IPS DF 6.9 (cell line): ENCODE measurements at regions not wholly inside any gene's neighbourhood (a gene's known extent, or its start where the extent isn't known, plus 50 kb on each side); places are given as distances from the start of the nearest gene placed in this dataset.

Source experiments
- DNase-seq: peaks from one replicate; pipeline ENCODE4 v3.0.0-alpha.2; 2013; ENCODE audit warnings: low read depth, low spot score
- H3K27ac ChIP-seq: one replicate; pipeline ENCODE4 v1.5.1; 2013; ENCODE audit warnings: low read length, control low read depth
- H3K27me3 ChIP-seq: 2 replicates; pipeline ENCODE4 v1.6.1; 2013; ENCODE audit warnings: mild to moderate bottlenecking, low read length; ENCODE audit not compliant: control insufficient read depth, insufficient read depth
- H3K36me3 ChIP-seq: 2 replicates; pipeline ENCODE4 v1.6.1; 2013; ENCODE audit warnings: low read length; ENCODE audit not compliant: control insufficient read depth, insufficient read depth
- H3K4me1 ChIP-seq: 2 replicates; pipeline ENCODE4 v1.6.1; 2013; ENCODE audit warnings: low read length; ENCODE audit not compliant: control insufficient read depth, insufficient read depth
- H3K4me3 ChIP-seq: 2 replicates; pipeline ENCODE4 v1.5.1; 2013; ENCODE audit warnings: mild to moderate bottlenecking, low read length
- H3K9me3 ChIP-seq: 2 replicates; pipeline ENCODE4 v1.6.1; 2013; ENCODE audit warnings: low read length, inconsistent platforms; ENCODE audit not compliant: control insufficient read depth, insufficient read depth
- WGBS: extraction: QIAGEN DNeasy Blood & Tissue Kit; methylation state at CpG from one replicate; pipeline ENCODE4 v1.1.7; 2013; ENCODE audit warnings: mixed read lengths, missing lambda C conversion rate; ENCODE audit not compliant: insufficient read length, insufficient coverage; 5-methylcytosine and 5-hydroxymethylcytosine counted together

DNA sequence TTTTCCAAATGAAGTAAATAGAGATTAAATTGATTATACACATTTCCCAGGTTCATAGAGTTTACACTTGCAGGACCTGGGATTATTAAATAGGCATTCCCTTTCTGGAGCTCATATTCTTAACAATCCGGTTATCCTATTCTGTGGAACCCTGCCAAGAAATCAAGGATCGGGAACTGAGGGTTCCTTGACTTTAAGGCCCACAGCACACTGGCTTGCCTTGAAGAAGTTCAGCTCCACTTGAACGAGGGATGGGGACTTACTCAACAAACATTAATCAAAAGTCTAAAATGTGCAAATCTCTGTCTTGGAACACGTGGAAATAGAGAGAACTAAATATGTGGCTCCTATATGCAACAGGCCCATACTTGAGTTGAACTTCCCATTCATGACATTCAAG lies 142.3 kb upstream of the RGPD4 start:
- no peak overlapping the region for H3K4me3 ChIP-seq
- no peaks in the 10 kb centered on the region for H3K4me1 ChIP-seq
- no peak for DNase-seq
- no peaks in the 10 kb centered on the region; the same call in 1 of the 2 replicates for H3K9me3 ChIP-seq
- H3K27ac ChIP-seq, result no peak overlapping the region
- H3K36me3 ChIP-seq, result no peaks in the 10 kb centered on the region
- H3K27me3 ChIP-seq, result no peaks in the 10 kb centered on the region
- WGBS, result no CpG with 5 or more reads among the region's 4 CpGs

DNA sequence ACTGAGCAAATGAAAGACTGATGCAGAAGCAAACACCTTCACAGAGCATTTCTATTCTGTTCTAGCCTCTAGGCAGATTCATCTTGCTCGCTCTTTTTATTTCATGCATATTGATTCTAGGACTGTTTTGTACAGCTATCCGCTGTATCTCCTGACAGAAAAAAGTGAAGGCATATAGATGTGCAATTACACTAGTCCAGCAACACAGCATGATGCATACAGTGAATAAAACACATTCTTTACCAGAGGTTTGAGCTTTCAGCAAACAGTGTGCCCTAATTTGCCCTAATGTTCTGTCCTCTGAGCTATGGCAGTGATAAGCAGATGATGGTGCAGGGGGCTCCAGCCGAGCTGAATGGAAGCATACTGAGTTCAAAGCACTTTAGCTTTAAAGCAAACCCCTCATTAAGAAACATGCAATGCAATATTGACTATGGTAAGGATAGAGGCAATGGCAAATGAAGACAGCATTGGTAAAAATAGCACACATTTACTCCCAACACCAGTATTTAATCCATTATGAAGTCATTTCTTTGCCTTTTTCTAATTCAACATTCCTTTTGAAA lies 141.2 kb upstream of the RGPD4 start:
- WGBS, result no CpG with 5 or more reads among the region's 3 CpGs
- DNase-seq, result no peak
- Histone ChIP-seq H3K4me1 (no peaks in the 10 kb centered on the region), H3K27me3 (no peaks in the 10 kb centered on the region), H3K9me3 (no peaks in the 10 kb centered on the region; the same call in 1 of the 2 replicates), H3K36me3 (no peaks in the 10 kb centered on the region), H3K27ac (no peak overlapping the region), H3K4me3 (no peak overlapping the region)

DNA sequence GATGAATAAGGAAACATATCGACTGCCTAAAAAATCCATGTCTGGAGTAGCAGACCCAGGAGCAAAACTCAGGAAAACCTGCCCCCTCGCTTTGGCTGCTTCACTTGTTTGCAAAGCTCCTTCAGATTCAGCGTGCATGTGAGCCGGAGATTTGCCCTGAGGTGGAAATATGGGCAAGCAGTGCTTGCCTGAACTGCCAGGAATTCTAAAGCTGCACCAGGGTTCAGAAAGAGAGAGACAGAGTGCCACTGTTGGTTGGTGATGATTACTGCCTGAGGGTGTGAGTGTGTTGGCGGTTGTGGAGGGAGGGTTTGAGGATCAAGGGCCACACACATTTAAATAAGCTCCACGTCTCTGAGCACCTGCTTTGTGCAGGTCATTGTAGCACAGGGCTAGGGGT lies 139.6 kb upstream of the RGPD4 start:
- WGBS, result no CpG with 5 or more reads among the region's 6 CpGs
- no peaks in the 10 kb centered on the region; the same call in 1 of the 2 replicates for H3K9me3 ChIP-seq
- H3K4me3 ChIP-seq, result no peak overlapping the region
- DNase-seq, result no peak
- H3K4me1 ChIP-seq, result no peaks in the 10 kb centered on the region
- no peaks in the 10 kb centered on the region for H3K36me3 ChIP-seq
- no peak overlapping the region for H3K27ac ChIP-seq
- H3K27me3 ChIP-seq, result no peaks in the 10 kb centered on the region

DNA sequence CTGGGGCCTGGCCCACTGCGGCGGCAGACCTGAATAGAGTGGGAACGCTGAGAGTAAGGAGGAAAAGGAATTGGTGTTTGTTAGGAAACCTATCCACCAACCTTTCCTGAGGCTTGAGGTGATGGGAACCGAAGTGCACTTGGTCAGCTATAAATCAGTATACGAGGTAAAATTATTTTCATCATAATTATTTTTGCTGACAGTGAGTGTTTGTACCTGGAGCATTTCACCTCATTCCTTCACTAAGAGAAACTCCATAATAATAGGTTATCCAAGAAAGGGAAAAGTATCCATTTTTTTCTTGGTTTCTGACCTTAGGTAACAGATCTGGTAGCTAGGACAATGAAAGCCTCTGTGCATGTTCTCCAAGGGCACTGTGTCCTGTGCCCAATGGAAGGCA lies 138.6 kb upstream of the RGPD4 start:
- Histone ChIP-seq H3K27ac (no peak overlapping the region), H3K4me3 (no peak overlapping the region), H3K4me1 (no peaks in the 10 kb centered on the region), H3K27me3 (no peaks in the 10 kb centered on the region), H3K36me3 (no peaks in the 10 kb centered on the region), H3K9me3 (no peaks in the 10 kb centered on the region; the same call in 1 of the 2 replicates)
- no peak for DNase-seq
- WGBS, result no CpG with 5 or more reads among the region's 5 CpGs

DNA sequence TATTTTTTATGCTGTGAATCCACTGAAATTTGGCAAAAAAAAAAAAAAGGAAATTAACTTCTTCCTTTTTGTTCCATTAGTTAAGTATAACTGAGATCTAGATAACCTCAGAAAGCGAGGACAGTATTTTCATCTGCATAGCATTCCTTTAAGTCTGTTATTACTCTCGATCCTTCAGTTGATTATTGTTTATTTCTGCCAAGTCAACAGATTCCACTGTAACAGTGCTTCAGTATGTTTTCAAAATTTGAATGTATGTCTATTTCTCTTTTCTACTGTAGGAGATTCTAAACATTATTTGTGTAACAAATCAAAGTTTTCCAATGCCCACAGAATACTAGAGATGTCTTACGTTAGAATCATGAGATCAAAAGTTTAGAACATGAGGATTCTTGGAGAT lies 133.1 kb upstream of the RGPD4 start:
- H3K4me1 ChIP-seq, result peaks cover 3% of the 10 kb centered on the region; the same call in 1 of the 2 replicates
- no CpG with 5 or more reads among the region's 3 CpGs for WGBS
- no peaks in the 10 kb centered on the region for H3K36me3 ChIP-seq
- H3K9me3 ChIP-seq, result no peaks in the 10 kb centered on the region
- no peak overlapping the region for H3K4me3 ChIP-seq
- no peak for DNase-seq
- H3K27me3 ChIP-seq, result no peaks in the 10 kb centered on the region
- no peak overlapping the region for H3K27ac ChIP-seq

DNA sequence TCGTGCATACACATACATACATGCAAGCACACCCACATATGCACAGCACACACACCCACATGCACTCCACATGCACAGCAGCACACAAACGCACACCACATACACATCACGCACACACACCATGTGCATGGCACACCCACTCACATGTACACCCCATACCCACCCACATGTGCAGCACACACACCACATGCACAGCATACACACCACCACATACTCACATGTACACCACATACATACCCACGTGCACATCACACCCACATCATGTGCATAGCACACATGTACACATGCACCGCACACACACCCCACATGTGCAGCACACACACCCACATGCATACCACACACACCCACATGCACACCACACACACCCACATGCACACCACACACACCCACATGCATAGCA lies 132.0 kb upstream of the RGPD4 start:
- H3K4me1 ChIP-seq, result peaks cover 3% of the 10 kb centered on the region; the same call in 1 of the 2 replicates
- H3K27ac ChIP-seq, result no peak overlapping the region
- DNase-seq, result no peak
- H3K27me3 ChIP-seq, result no peaks in the 10 kb centered on the region
- no peaks in the 10 kb centered on the region for H3K9me3 ChIP-seq
- WGBS, result no CpG with 5 or more reads among the region's 5 CpGs
- H3K36me3 ChIP-seq, result no peaks in the 10 kb centered on the region
- no peak overlapping the region for H3K4me3 ChIP-seq

DNA sequence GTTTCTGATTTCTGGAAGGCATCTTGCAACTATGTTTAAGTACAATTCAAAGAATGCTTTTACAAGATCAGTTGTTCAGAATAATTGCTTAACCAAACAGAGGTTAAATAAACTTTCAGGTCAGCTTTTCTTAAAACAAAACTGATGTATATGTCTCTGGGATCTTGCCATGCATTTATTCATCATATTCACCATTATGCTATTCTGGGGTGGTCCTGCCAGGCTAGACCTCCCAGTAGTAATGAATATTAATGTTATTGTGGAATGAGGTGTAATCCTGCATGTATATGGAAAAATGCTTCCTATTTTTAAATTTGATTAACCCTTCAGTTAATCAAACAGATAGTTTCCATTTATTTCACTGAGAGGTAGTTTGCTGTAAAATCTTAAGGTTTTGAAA lies 129.3 kb upstream of the RGPD4 start:
- Histone ChIP-seq H3K4me3 (no peak overlapping the region), H3K36me3 (no peaks in the 10 kb centered on the region), H3K27ac (no peak overlapping the region), H3K9me3 (no peaks in the 10 kb centered on the region), H3K27me3 (no peaks in the 10 kb centered on the region), H3K4me1 (peaks cover 3% of the 10 kb centered on the region; the same call in 1 of the 2 replicates)
- DNase-seq, result no peak

DNA sequence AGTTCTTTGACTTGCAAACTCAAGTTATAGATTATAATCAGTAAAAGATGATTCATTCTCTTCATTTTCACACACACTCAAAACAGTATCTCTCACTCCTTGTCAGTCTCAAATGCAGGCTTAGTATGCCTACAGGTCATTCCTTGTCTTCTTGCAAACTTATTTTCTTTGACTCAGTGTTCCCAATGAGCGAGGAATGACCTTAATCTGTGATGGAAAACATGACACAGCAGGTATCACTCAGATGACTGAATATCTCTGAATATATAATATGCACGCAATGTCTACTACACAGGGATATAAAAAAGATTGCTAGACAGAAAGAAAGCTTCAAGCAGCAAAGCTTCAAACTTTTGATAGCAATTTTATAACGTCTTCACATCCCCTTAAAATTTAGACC lies 127.8 kb upstream of the RGPD4 start:
- no peaks in the 10 kb centered on the region for H3K27me3 ChIP-seq
- no peak overlapping the region for H3K4me3 ChIP-seq
- H3K4me1 ChIP-seq, result peaks cover 3% of the 10 kb centered on the region; the same call in 1 of the 2 replicates
- DNase-seq, result no peak
- no CpG with 5 or more reads among the region's 3 CpGs for WGBS
- no peaks in the 10 kb centered on the region for H3K36me3 ChIP-seq
- H3K9me3 ChIP-seq, result no peaks in the 10 kb centered on the region
- H3K27ac ChIP-seq, result no peak overlapping the region

DNA sequence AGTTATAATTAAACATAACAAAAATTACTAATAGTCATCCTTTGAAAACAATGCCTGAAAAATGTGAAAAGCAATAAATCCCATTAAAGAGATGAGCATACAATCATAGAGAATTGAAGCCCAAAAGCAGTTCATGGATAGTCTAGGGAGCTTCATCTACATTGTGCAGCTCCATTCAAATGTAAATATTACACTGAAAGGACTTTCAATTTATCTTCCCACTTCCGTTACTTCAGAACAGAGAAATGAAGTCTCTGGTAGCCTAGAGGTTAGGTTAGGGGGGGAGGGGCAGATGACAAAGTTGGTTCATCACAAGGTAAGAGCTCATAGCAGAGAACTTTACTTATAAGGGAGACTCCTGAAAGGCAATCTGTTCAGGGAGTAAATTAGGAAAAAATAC lies 126.6 kb upstream of the RGPD4 start:
- Histone ChIP-seq H3K9me3 (no peaks in the 10 kb centered on the region), H3K36me3 (no peaks in the 10 kb centered on the region), H3K27me3 (no peaks in the 10 kb centered on the region), H3K4me3 (no peak overlapping the region), H3K27ac (no peak overlapping the region), H3K4me1 (no peaks in the 10 kb centered on the region)
- WGBS, result no CpG with 5 or more reads among the region's 1 CpG
- no peak for DNase-seq

DNA sequence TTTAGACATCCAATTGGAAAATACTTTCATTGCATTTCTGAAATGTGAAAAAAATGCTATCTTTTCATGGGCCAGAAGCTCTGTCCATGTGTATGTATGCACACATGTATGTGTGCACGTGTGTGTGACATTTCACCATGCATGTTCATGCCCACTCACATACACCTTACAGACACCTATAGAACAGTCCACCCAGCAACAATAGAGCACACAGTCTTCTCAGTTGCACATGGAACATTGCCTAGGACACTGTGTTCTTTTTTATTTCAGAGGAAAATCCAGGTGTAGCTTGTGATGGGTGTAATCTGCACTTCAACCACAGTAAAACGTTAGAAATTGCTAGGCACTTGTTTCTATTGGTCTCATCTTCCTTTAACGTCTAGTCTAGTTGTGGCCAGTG lies 114.8 kb upstream of the RGPD4 start:
- WGBS, result no CpG with 5 or more reads among the region's 3 CpGs
- H3K27ac ChIP-seq, result no peak overlapping the region

DNA sequence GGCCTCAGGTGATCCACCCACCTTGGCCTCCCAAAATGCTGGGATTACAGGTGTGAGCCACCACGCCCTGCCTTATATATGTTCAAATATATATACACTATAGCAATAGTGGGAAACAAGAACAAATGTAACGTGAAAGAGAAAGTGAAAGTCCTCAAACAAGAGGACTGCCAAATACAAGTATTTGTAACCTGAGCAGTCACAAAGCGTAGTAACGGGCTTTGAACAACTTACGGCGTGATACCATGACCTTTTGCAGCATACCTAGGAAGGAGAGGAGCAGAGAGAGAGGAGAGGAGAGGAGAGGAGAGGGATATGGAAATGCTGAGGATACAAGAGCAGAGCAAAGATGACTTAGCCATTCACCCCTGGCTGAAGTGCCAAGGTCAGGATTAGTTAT lies 113.8 kb upstream of the RGPD4 start:
- WGBS, result no CpG with 5 or more reads among the region's 6 CpGs
- no peak for DNase-seq
- no peaks in the 10 kb centered on the region for H3K36me3 ChIP-seq
- no peak overlapping the region for H3K4me3 ChIP-seq
- H3K4me1 ChIP-seq, result no peaks in the 10 kb centered on the region
- no peaks in the 10 kb centered on the region for H3K27me3 ChIP-seq
- H3K27ac ChIP-seq, result no peak overlapping the region
- no peaks in the 10 kb centered on the region for H3K9me3 ChIP-seq

More for the DNA sequence above, 114.8 kb upstream of the RGPD4 start:
- H3K27me3 ChIP-seq, result no peaks in the 10 kb centered on the region
- no peaks in the 10 kb centered on the region for H3K4me1 ChIP-seq
- no peaks in the 10 kb centered on the region for H3K9me3 ChIP-seq
- no peak overlapping the region for H3K4me3 ChIP-seq
- H3K36me3 ChIP-seq, result no peaks in the 10 kb centered on the region
- no peak for DNase-seq
